Epithelial cell of proximal tubule (primary cell): ENCODE measurements at regions not wholly inside any gene's neighbourhood (a gene's known extent, or its start where the extent isn't known, plus 50 kb on each side); places are given as distances from the start of the nearest gene placed in this dataset.

Source experiments
- DNase-seq: peaks from one replicate; pipeline ENCODE4 v3.0.0-alpha.2; 2011; ENCODE audit warnings: low read depth
- H3K4me3 ChIP-seq: 2 replicates; pipeline ENCODE4 v1.5.1; 2011; ENCODE audit warnings: low read depth, mild to moderate bottlenecking, low read length
- CTCF ChIP-seq: conservative IDR thresholded peaks from 2 replicates; pipeline ENCODE4 v1.5.1; 2012; ENCODE audit warnings: low read depth, mild to moderate bottlenecking, low read length

GRCh38 chr1:222124602-222125001 lies 382.7 kb upstream of the DUSP10 start:
- no peak for DNase-seq
- no peak overlapping the region for H3K4me3 ChIP-seq
- TF ChIP-seq CTCF: peak; percentile 52

- no peak for TF ChIP-seq CTCF
- no peak overlapping the region for H3K4me3 ChIP-seq
- no peak for DNase-seq
Observed at GRCh38 chr1:222123111-222123510, 381.2 kb upstream of the DUSP10 start.

- no peak overlapping the region for H3K4me3 ChIP-seq
- TF ChIP-seq CTCF: no peak
Observed at GRCh38 chr1:222117809-222118208, 375.9 kb upstream of the DUSP10 start.

GRCh38 chr1:222114536-222115156 lies 372.8 kb upstream of the DUSP10 start:
- no peak overlapping the region for H3K4me3 ChIP-seq
- TF ChIP-seq CTCF: no peak
- no peak for DNase-seq

More at GRCh38 chr1:222117809-222118208, 375.9 kb upstream of the DUSP10 start:
- no peak for DNase-seq

GRCh38 chr1:222109836-222110235 lies 367.9 kb upstream of the DUSP10 start:
- no peak for DNase-seq
- H3K4me3 ChIP-seq: no peak overlapping the region
- TF ChIP-seq CTCF: no peak

- DNase-seq: no peak
- no peak for TF ChIP-seq CTCF
- H3K4me3 ChIP-seq: no peak overlapping the region
Observed at GRCh38 chr1:222107975-222108374, 366.1 kb upstream of the DUSP10 start.

- DNase-seq: no peak
- TF ChIP-seq CTCF: no peak
- no peak overlapping the region for H3K4me3 ChIP-seq
Observed at GRCh38 chr1:222107267-222107666, 365.4 kb upstream of the DUSP10 start.
